Osteoblast (primary cell): ENCODE measurements at regions not wholly inside any gene's neighbourhood (a gene's known extent, or its start where the extent isn't known, plus 50 kb on each side); places are given as distances from the start of the nearest gene placed in this dataset.

Experiments used
- DNase-seq: peaks from one replicate; pipeline ENCODE4 v3.0.0; 2011; ENCODE audit warnings: low spot score, mixed read lengths; ENCODE audit not compliant: insufficient read length; ENCODE audit errors: missing footprints
- H2AFZ ChIP-seq: 2 replicates; pipeline ENCODE4 v1.6.0; 2011; ENCODE audit warnings: mild to moderate bottlenecking, low read length
- H3K27ac ChIP-seq: 2 replicates; pipeline ENCODE4 v1.5.1; 2011; ENCODE audit warnings: mild to moderate bottlenecking, low read depth, low read length, moderate library complexity
- H3K27me3 ChIP-seq: 2 replicates; pipeline ENCODE4 v1.6.0; 2012; ENCODE audit warnings: mild to moderate bottlenecking, control low read depth, inconsistent platforms, low read length, moderate library complexity; ENCODE audit not compliant: insufficient read depth
- H3K36me3 ChIP-seq: 2 replicates; pipeline ENCODE4 v1.5.1; 2011; ENCODE audit warnings: mild to moderate bottlenecking, low read length, control low read depth, moderate library complexity; ENCODE audit not compliant: insufficient read depth
- H3K4me1 ChIP-seq: 2 replicates; pipeline ENCODE4 v1.5.1; 2011; ENCODE audit warnings: mild to moderate bottlenecking, low read length, control low read depth, moderate library complexity; ENCODE audit not compliant: insufficient read depth
- H3K4me2 ChIP-seq: 2 replicates; pipeline ENCODE4 v1.6.0; 2011; ENCODE audit warnings: mild to moderate bottlenecking, low read length; ENCODE audit not compliant: insufficient read depth
- H3K4me3 ChIP-seq: fragments of 200-600 bp; sonication (generic); 3 replicates; pipeline ENCODE4 v1.5.1; 2012; ENCODE audit warnings: mild to moderate bottlenecking, low read length, inconsistent platforms; ENCODE audit not compliant: insufficient read depth
- H3K79me2 ChIP-seq: 2 replicates; pipeline ENCODE4 v1.6.0; 2012; ENCODE audit warnings: mild to moderate bottlenecking, low read length, control low read depth, inconsistent platforms; ENCODE audit not compliant: insufficient read depth
- H3K9me3 ChIP-seq: 2 replicates; pipeline ENCODE4 v1.5.1; 2011; ENCODE audit warnings: low read depth, low read length, control low read depth
- H4K20me1 ChIP-seq: 2 replicates; pipeline ENCODE4 v1.6.0; 2012; ENCODE audit warnings: mild to moderate bottlenecking, low read length, control low read depth; ENCODE audit not compliant: insufficient read depth
- CTCF ChIP-seq: IDR thresholded peaks from 2 replicates; pipeline ENCODE4 v1.5.1; 2011; ENCODE audit warnings: mild to moderate bottlenecking, low read depth, low read length, moderate library complexity; ENCODE audit errors: extremely low read depth

GRCh38 chr1:181206513-181206912 lies 118.0 kb downstream of the IER5 start:
- Histone ChIP-seq H3K4me1 (no peaks in the 10 kb centered on the region), H3K27me3 (peaks cover 11% of the 10 kb centered on the region), H3K4me2 (no peak overlapping the region), H3K27ac (no peak overlapping the region), H4K20me1 (no peaks in the 10 kb centered on the region), H3K4me3 (no peak overlapping the region), H2AFZ (no peak overlapping the region), H3K79me2 (no peaks in the 10 kb centered on the region), H3K9me3 (no peaks in the 10 kb centered on the region), H3K36me3 (no peaks in the 10 kb centered on the region)
- no peak for TF ChIP-seq CTCF
- no peak for DNase-seq

GRCh38 chr1:181206979-181207790 lies 118.7 kb downstream of the IER5 start:
- Histone ChIP-seq H3K9me3 (no peaks in the 10 kb centered on the region), H3K27me3 (peaks cover 11% of the 10 kb centered on the region), H2AFZ (no peak overlapping the region), H3K4me2 (no peak overlapping the region), H3K4me3 (no peak overlapping the region), H4K20me1 (no peaks in the 10 kb centered on the region), H3K79me2 (no peaks in the 10 kb centered on the region), H3K36me3 (no peaks in the 10 kb centered on the region), H3K27ac (no peak overlapping the region), H3K4me1 (no peaks in the 10 kb centered on the region)
- DNase-seq, result no peak
- TF ChIP-seq CTCF, result no peak

- no peak overlapping the region for H3K4me2 ChIP-seq
- H4K20me1 ChIP-seq, result no peaks in the 10 kb centered on the region
- H3K36me3 ChIP-seq, result no peaks in the 10 kb centered on the region
- H2AFZ ChIP-seq, result no peak overlapping the region
- no peak for TF ChIP-seq CTCF
- no peak for DNase-seq
- H3K79me2 ChIP-seq, result no peaks in the 10 kb centered on the region
- H3K4me3 ChIP-seq, result no peak overlapping the region
- H3K27ac ChIP-seq, result no peak overlapping the region
- no peaks in the 10 kb centered on the region for H3K4me1 ChIP-seq
- no peaks in the 10 kb centered on the region for H3K9me3 ChIP-seq
- H3K27me3 ChIP-seq, result peaks cover 20% of the 10 kb centered on the region
These were observed 119.6 kb downstream of the IER5 start for GRCh38 chr1:181208083-181208482.

GRCh38 chr1:181208967-181209366 lies 120.5 kb downstream of the IER5 start:
- TF ChIP-seq CTCF, result no peak
- no peak overlapping the region for H3K27ac ChIP-seq
- no peaks in the 10 kb centered on the region for H3K9me3 ChIP-seq
- no peaks in the 10 kb centered on the region for H3K4me1 ChIP-seq
- peaks cover 20% of the 10 kb centered on the region for H3K27me3 ChIP-seq
- H3K36me3 ChIP-seq, result no peaks in the 10 kb centered on the region
- H4K20me1 ChIP-seq, result no peaks in the 10 kb centered on the region
- H3K4me3 ChIP-seq, result no peak overlapping the region
- no peaks in the 10 kb centered on the region for H3K79me2 ChIP-seq
- no peak overlapping the region for H2AFZ ChIP-seq
- H3K4me2 ChIP-seq, result no peak overlapping the region
- peak; percentile 41 for DNase-seq
